HepG2 (cell line): ENCODE measurements at regions not wholly inside any gene's neighbourhood (a gene's known extent, or its start where the extent isn't known, plus 50 kb on each side); places are given as distances from the start of the nearest gene placed in this dataset.

Experiments
- SUZ12 ChIP-seq: fragments of 150-350 bp; IDR thresholded peaks from 2 replicates; pipeline ENCODE4 v1.6.1; 2014; ENCODE audit warnings: low read depth, low read length
- TF ChIP-seq, protein P1 (sequence below): sonication (generic); formaldehyde crosslinking; IDR thresholded peaks from 2 replicates; pipeline ENCODE4 v1.4.0; 2020; ENCODE audit warnings: missing genetic modification reagents

DNA sequence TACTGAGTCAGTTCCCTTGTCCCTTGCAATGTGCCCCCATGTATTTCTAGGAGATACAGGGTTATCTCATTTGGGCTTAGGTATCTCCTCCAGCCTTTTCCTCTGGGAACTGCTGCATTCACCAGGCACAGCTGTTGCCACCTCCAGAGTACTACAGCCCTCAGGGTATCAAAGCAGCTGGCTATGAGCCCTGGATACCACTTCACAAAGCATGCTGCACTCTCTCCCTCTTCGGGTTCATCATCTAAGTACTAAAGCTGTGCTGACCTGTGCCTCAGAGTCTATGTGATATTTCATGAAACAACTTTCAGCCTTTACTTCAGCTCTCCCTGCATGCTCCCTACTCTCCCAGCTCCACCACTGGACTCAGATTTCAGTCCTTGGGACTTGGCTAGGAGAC lies 62.3 kb downstream of the CCDC185 start:
- no peak for TF ChIP-seq SUZ12
- TF ChIP-seq, protein P1, sequence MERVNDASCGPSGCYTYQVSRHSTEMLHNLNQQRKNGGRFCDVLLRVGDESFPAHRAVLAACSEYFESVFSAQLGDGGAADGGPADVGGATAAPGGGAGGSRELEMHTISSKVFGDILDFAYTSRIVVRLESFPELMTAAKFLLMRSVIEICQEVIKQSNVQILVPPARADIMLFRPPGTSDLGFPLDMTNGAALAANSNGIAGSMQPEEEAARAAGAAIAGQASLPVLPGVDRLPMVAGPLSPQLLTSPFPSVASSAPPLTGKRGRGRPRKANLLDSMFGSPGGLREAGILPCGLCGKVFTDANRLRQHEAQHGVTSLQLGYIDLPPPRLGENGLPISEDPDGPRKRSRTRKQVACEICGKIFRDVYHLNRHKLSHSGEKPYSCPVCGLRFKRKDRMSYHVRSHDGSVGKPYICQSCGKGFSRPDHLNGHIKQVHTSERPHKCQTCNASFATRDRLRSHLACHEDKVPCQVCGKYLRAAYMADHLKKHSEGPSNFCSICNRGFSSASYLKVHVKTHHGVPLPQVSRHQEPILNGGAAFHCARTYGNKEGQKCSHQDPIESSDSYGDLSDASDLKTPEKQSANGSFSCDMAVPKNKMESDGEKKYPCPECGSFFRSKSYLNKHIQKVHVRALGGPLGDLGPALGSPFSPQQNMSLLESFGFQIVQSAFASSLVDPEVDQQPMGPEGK (CRISPR knock-in tag): no peak
